NT2/D1 (cell line): ENCODE measurements at regions not wholly inside any gene's neighbourhood (a gene's known extent, or its start where the extent isn't known, plus 50 kb on each side); places are given as distances from the start of the nearest gene placed in this dataset.

Experiments
- SUZ12 ChIP-seq: IDR thresholded peaks from 2 replicates; pipeline ENCODE4 v1.6.1; 2011; ENCODE audit not compliant: insufficient read length, insufficient read depth; ENCODE audit errors: extremely low read depth
- YY1 ChIP-seq: IDR thresholded peaks from 2 replicates; pipeline ENCODE4 v1.6.1; 2011; ENCODE audit not compliant: insufficient read length, insufficient read depth
- ZNF274 ChIP-seq: IDR thresholded peaks from 2 replicates; pipeline ENCODE4 v1.6.1; 2011; ENCODE audit warnings: mild to moderate bottlenecking, low read depth, low read length

- TF ChIP-seq YY1 = no peak
- no peak for TF ChIP-seq ZNF274
- TF ChIP-seq SUZ12 = no peak
Measured at GRCh38 chr11:37298173-37298572, 700.1 kb upstream of the RAG2 start.
